Colonic mucosa (tissue), 4 donors: ENCODE measurements at regions not wholly inside any gene's neighbourhood (a gene's known extent, or its start where the extent isn't known, plus 50 kb on each side); places are given as distances from the start of the nearest gene placed in this dataset.
A peak's percentile ranks its signal among the peaks of the same experiment; 100 is the strongest.

Experiments
- DNase-seq: peaks from one replicate; pipeline ENCODE4 v3.0.0-alpha.2; 2020
- H3K27ac ChIP-seq: fragments of 200-600 bp; one replicate; pipeline ENCODE4 v1.8.0; 2021
- H3K27me3 ChIP-seq: fragments of 200-600 bp; one replicate; pipeline ENCODE4 v1.8.0; 2021
- H3K36me3 ChIP-seq: fragments of 200-600 bp; one replicate; pipeline ENCODE4 v1.8.0; 2021
- H3K4me1 ChIP-seq: fragments of 200-600 bp; one replicate; pipeline ENCODE4 v1.8.0; 2021; ENCODE audit warnings: mild to moderate bottlenecking
- H3K4me3 ChIP-seq: fragments of 200-600 bp; one replicate; pipeline ENCODE4 v1.8.0; 2021
- H3K9ac ChIP-seq, 2 donors: one replicate each; pipeline ENCODE4 v1.7.0; 2013; ENCODE audit warnings: control low read depth in 2 of 2, low read depth in 2 of 2, low read length in 2 of 2
- H3K9me3 ChIP-seq: fragments of 200-600 bp; one replicate; pipeline ENCODE4 v1.8.0; 2021
- CTCF ChIP-seq: fragments of 200-600 bp; IDR thresholded peaks from one replicate; pipeline ENCODE4 v1.8.0; 2022; ENCODE audit warnings: antibody characterized with exemption, mild to moderate bottlenecking
- intact Hi-C: fragments of 100-400 bp; cut with DNase I; formaldehyde crosslinking; loops from one replicate; pipeline ENCODE4 v1.14.1; 2022
- donor health status: healthy.
- donor health status: DM: no; HTN: no; CAD: no.
- donor health status: DM: no; HTN: no; CAD: no.

GRCh38 chr3:64818196-64818595 lies 130.4 kb upstream of the ADAMTS9 start:
- no peaks in the 10 kb centered on the region for H3K36me3 ChIP-seq
- no peak for DNase-seq
- H3K4me3 ChIP-seq = no peak overlapping the region
- intact Hi-C loops = no loop called here
- H3K9me3 ChIP-seq = no peaks in the 10 kb centered on the region
- H3K9ac ChIP-seq = no peak overlapping the region
- H3K4me1 ChIP-seq = peaks cover 8% of the 10 kb centered on the region
- no peaks in the 10 kb centered on the region for H3K27me3 ChIP-seq
- TF ChIP-seq CTCF = no peak
- H3K27ac ChIP-seq = no peak overlapping the region

GRCh38 chr3:64816355-64816754 lies 128.6 kb upstream of the ADAMTS9 start:
- H3K4me3 ChIP-seq = no peak overlapping the region
- H3K27ac ChIP-seq = no peak overlapping the region
- H3K4me1 ChIP-seq = peaks cover 8% of the 10 kb centered on the region
- intact Hi-C loops = no loop called here
- no peaks in the 10 kb centered on the region for H3K9me3 ChIP-seq
- H3K27me3 ChIP-seq = no peaks in the 10 kb centered on the region
- no peak for DNase-seq
- H3K9ac ChIP-seq = no peak overlapping the region
- H3K36me3 ChIP-seq = no peaks in the 10 kb centered on the region
- TF ChIP-seq CTCF = no peak

- no peaks in the 10 kb centered on the region for H3K27me3 ChIP-seq
- no peak overlapping the region for H3K27ac ChIP-seq
- TF ChIP-seq CTCF = no peak
- H3K4me3 ChIP-seq = no peak overlapping the region
- H3K36me3 ChIP-seq = no peaks in the 10 kb centered on the region
- no peaks in the 10 kb centered on the region for H3K9me3 ChIP-seq
- intact Hi-C loops = no loop called here
- no peak for DNase-seq
- H3K4me1 ChIP-seq = peaks cover 8% of the 10 kb centered on the region
- H3K9ac ChIP-seq = peak overlapping the region in 1 of 2 donors; percentile 19
Observed at GRCh38 chr3:64815789-64816188, 128.0 kb upstream of the ADAMTS9 start.

GRCh38 chr3:64815195-64815631 lies 127.4 kb upstream of the ADAMTS9 start:
- DNase-seq = no peak
- intact Hi-C loops = no loop called here
- H3K4me3 ChIP-seq = no peak overlapping the region
- TF ChIP-seq CTCF = no peak
- H3K36me3 ChIP-seq = no peaks in the 10 kb centered on the region
- no peaks in the 10 kb centered on the region for H3K9me3 ChIP-seq
- no peak overlapping the region for H3K27ac ChIP-seq
- peaks cover 8% of the 10 kb centered on the region for H3K4me1 ChIP-seq
- H3K27me3 ChIP-seq = no peaks in the 10 kb centered on the region
- no peak overlapping the region for H3K9ac ChIP-seq

GRCh38 chr3:64814351-64814750 lies 126.6 kb upstream of the ADAMTS9 start:
- no peak for TF ChIP-seq CTCF
- no peak overlapping the region for H3K9ac ChIP-seq
- DNase-seq = no peak
- no peaks in the 10 kb centered on the region for H3K9me3 ChIP-seq
- H3K36me3 ChIP-seq = no peaks in the 10 kb centered on the region
- no peak overlapping the region for H3K4me3 ChIP-seq
- intact Hi-C loops = no loop called here
- H3K4me1 ChIP-seq = peaks cover 8% of the 10 kb centered on the region
- H3K27ac ChIP-seq = no peak overlapping the region
- H3K27me3 ChIP-seq = no peaks in the 10 kb centered on the region

GRCh38 chr3:64813326-64813725 lies 125.5 kb upstream of the ADAMTS9 start:
- H3K36me3 ChIP-seq = no peaks in the 10 kb centered on the region
- H3K4me3 ChIP-seq = no peak overlapping the region
- no peaks in the 10 kb centered on the region for H3K9me3 ChIP-seq
- no peak overlapping the region for H3K27ac ChIP-seq
- H3K4me1 ChIP-seq = peaks cover 8% of the 10 kb centered on the region
- no peak for DNase-seq
- TF ChIP-seq CTCF = no peak
- H3K9ac ChIP-seq = no peak overlapping the region
- intact Hi-C loops = no loop called here
- H3K27me3 ChIP-seq = no peaks in the 10 kb centered on the region
